MM.1S (cell line): ENCODE measurements at regions not wholly inside any gene's neighbourhood (a gene's known extent, or its start where the extent isn't known, plus 50 kb on each side); places are given as distances from the start of the nearest gene placed in this dataset.

Source experiments
- DNase-seq: peaks from one replicate; pipeline ENCODE4 v3.0.0-alpha.2; 2015
- H2AFZ ChIP-seq: fragments of 300-600 bp; sonication (generic); 2 replicates; pipeline ENCODE4 v1.6.0; 2016; ENCODE audit warnings: antibody characterized with exemption, low read length
- H3F3A ChIP-seq: fragments of 300-600 bp; sonication (generic); 2 replicates; pipeline ENCODE4 v1.6.1; 2016; ENCODE audit warnings: mild to moderate bottlenecking, antibody characterized with exemption, low read length, moderate library complexity, mixed read lengths; ENCODE audit not compliant: insufficient read depth
- H3K27ac ChIP-seq: fragments of 300-600 bp; sonication (generic); 2 replicates; pipeline ENCODE4 v1.5.1; 2016; ENCODE audit warnings: mild to moderate bottlenecking, low read length
- H3K27me3 ChIP-seq: fragments of 300-600 bp; sonication (generic); replicated peaks from 2 replicates; pipeline ENCODE4 v1.6.0; 2016; ENCODE audit warnings: low read length; ENCODE audit not compliant: insufficient read depth
- H3K36me3 ChIP-seq: fragments of 300-600 bp; sonication (generic); replicated peaks from 2 replicates; pipeline ENCODE4 v1.6.1; 2016; ENCODE audit warnings: mild to moderate bottlenecking, low read length, mixed read lengths; ENCODE audit not compliant: insufficient read depth
- H3K4me1 ChIP-seq: fragments of 300-600 bp; sonication (generic); 2 replicates; pipeline ENCODE4 v1.6.1; 2016; ENCODE audit warnings: low read length, mixed read lengths
- H3K4me2 ChIP-seq: fragments of 300-600 bp; sonication (generic); 2 replicates; pipeline ENCODE4 v1.6.0; 2016; ENCODE audit warnings: low read depth, low read length
- H3K4me3 ChIP-seq: fragments of 300-600 bp; sonication (generic); 2 replicates; pipeline ENCODE4 v1.5.1; 2016; ENCODE audit warnings: low read length, mixed read lengths
- H3K79me2 ChIP-seq: fragments of 300-600 bp; sonication (generic); 2 replicates; pipeline ENCODE4 v1.6.1; 2016; ENCODE audit warnings: mixed run types, low read length, mixed read lengths
- H3K9ac ChIP-seq: fragments of 300-600 bp; sonication (generic); 2 replicates; pipeline ENCODE4 v1.6.1; 2016; ENCODE audit warnings: low read length, mixed read lengths
- H3K9me2 ChIP-seq: fragments of 300-600 bp; sonication (generic); replicated peaks from 2 replicates; pipeline ENCODE4 v1.6.1; 2016; ENCODE audit warnings: mild to moderate bottlenecking, low read length, mixed read lengths; ENCODE audit not compliant: insufficient read depth
- H3K9me3 ChIP-seq: fragments of 300-600 bp; sonication (generic); replicated peaks from 2 replicates; pipeline ENCODE4 v1.6.1; 2016; ENCODE audit warnings: mild to moderate bottlenecking, low read length, mixed read lengths; ENCODE audit not compliant: insufficient read depth
- H4K20me1 ChIP-seq: fragments of 300-600 bp; sonication (generic); 2 replicates; pipeline ENCODE4 v1.6.1; 2016; ENCODE audit warnings: mild to moderate bottlenecking, low read length, moderate library complexity, mixed read lengths; ENCODE audit not compliant: insufficient read depth
- CTCF ChIP-seq: fragments of 300-600 bp; sonication (generic); IDR thresholded peaks from 2 replicates; pipeline ENCODE4 v1.5.1; 2016; ENCODE audit warnings: antibody characterized with exemption, low read length, mixed read lengths
- EZH2 ChIP-seq: fragments of 300-600 bp; sonication (generic); optimal IDR thresholded peaks from 2 replicates; pipeline ENCODE3; 2017; ENCODE audit warnings: low read depth, mild to moderate bottlenecking, antibody characterized with exemption, low read length, mixed read lengths
- EZH2phosphoT487 ChIP-seq: fragments of 300-600 bp; sonication (generic); IDR thresholded peaks from 2 replicates; pipeline ENCODE4 v1.6.1; 2018; ENCODE audit warnings: antibody characterized with exemption, low read length

DNA sequence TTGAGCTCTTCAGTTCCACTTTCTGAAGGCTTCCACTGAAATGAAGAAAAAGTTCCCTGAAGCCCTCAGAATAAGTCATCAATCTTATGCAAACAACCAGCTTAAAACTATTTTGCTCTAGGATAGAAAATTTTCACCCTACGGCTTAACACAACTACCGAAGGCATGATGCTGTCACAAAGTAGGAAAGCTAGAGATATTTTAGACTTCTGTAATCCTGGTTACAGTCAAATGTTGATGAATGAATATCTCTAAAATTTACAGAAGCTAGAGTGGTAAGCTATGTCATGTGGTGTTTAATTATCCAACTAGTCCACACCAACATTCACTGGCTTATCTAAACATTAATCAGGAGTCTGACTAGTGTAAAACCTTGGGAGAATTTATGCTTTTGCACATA is 197.9 kb downstream of the SUCLA2 start:
- Histone ChIP-seq H3K36me3 (no peaks in the 10 kb centered on the region), H3K27me3 (no peaks in the 10 kb centered on the region), H4K20me1 (no peaks in the 10 kb centered on the region), H2AFZ (no peak overlapping the region), H3K4me2 (no peak overlapping the region), H3K9me2 (no peaks in the 10 kb centered on the region), H3K4me1 (no peaks in the 10 kb centered on the region), H3K4me3 (no peak overlapping the region), H3K27ac (no peak overlapping the region), H3F3A (no peaks in the 10 kb centered on the region), H3K9me3 (no peaks in the 10 kb centered on the region), H3K9ac (no peak overlapping the region), H3K79me2 (no peaks in the 10 kb centered on the region)
- TF ChIP-seq CTCF (no peak), EZH2phosphoT487 (no peak), EZH2 (no peak)
- DNase-seq: no peak

DNA sequence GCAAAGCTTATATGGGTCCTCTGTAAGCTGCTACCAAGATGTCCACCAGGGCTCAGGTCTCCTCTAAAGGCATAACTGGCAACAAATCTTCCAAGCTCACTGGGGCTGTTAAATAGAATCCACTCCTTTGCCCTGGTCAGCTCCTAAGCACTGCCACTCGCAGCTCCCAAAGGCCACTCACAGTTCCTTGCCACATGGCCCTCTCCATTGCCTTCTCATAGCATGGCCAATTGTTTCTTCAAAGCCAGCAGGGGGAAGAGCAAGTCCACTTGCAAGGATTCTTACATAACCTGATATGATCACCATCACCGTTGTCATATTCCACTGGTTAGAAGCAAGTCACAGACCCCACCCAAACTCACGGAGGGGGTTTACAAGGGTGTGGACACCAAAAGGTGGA is 199.5 kb downstream of the SUCLA2 start:
- Histone ChIP-seq H3K36me3 (no peaks in the 10 kb centered on the region), H3K9me2 (no peaks in the 10 kb centered on the region), H3K27ac (no peak overlapping the region), H3K4me2 (no peak overlapping the region), H3K79me2 (no peaks in the 10 kb centered on the region), H3F3A (no peaks in the 10 kb centered on the region), H3K4me3 (no peak overlapping the region), H3K9me3 (no peaks in the 10 kb centered on the region), H2AFZ (no peak overlapping the region), H3K27me3 (no peaks in the 10 kb centered on the region), H4K20me1 (no peaks in the 10 kb centered on the region), H3K9ac (no peak overlapping the region), H3K4me1 (no peaks in the 10 kb centered on the region)
- TF ChIP-seq EZH2phosphoT487: no peak
- TF ChIP-seq EZH2: no peak
- TF ChIP-seq CTCF: no peak
- no peak for DNase-seq

GRCh38 chr13:47800593-47800992 is 200.5 kb downstream of the SUCLA2 start:
- no peaks in the 10 kb centered on the region for H4K20me1 ChIP-seq
- no peak overlapping the region for H3K4me2 ChIP-seq
- no peaks in the 10 kb centered on the region for H3K4me1 ChIP-seq
- DNase-seq: no peak
- no peak overlapping the region for H3K27ac ChIP-seq
- H3K27me3 ChIP-seq: no peaks in the 10 kb centered on the region
- H3K4me3 ChIP-seq: no peak overlapping the region
- H3K9ac ChIP-seq: no peak overlapping the region
- H3K9me2 ChIP-seq: no peaks in the 10 kb centered on the region
- no peaks in the 10 kb centered on the region for H3K36me3 ChIP-seq
- TF ChIP-seq EZH2phosphoT487 (no peak), CTCF (no peak), EZH2 (no peak)
- H3K9me3 ChIP-seq: no peaks in the 10 kb centered on the region
- no peaks in the 10 kb centered on the region for H3K79me2 ChIP-seq
- no peak overlapping the region for H2AFZ ChIP-seq
- H3F3A ChIP-seq: no peaks in the 10 kb centered on the region

DNA sequence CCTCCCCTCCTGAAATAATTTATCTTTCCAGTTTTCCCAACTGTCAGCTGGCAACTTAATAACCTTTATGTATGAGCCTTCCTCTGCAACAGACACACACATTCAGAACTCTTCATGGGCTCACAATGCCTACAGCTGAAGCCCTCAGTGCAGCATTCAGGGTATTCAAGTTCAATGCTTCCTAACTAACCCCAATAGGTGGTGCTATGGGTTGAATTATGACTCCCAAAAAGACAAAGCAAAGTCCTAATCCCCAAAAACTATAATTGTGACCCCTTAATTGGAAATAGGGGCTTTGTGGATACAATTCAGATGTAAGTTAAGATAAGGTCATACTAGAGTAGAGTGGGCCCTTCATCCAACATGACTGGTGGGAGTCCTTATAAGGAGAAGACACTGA is 202.2 kb downstream of the SUCLA2 start:
- no peak overlapping the region for H3K4me3 ChIP-seq
- DNase-seq: no peak
- TF ChIP-seq EZH2 (no peak), CTCF (no peak), EZH2phosphoT487 (no peak)
- H2AFZ ChIP-seq: no peak overlapping the region
- H3F3A ChIP-seq: no peaks in the 10 kb centered on the region
- H3K9me3 ChIP-seq: no peaks in the 10 kb centered on the region
- no peaks in the 10 kb centered on the region for H3K79me2 ChIP-seq
- no peaks in the 10 kb centered on the region for H3K36me3 ChIP-seq
- no peaks in the 10 kb centered on the region for H4K20me1 ChIP-seq
- no peak overlapping the region for H3K4me2 ChIP-seq
- H3K4me1 ChIP-seq: no peaks in the 10 kb centered on the region
- no peak overlapping the region for H3K27ac ChIP-seq
- H3K9me2 ChIP-seq: no peaks in the 10 kb centered on the region
- no peak overlapping the region for H3K9ac ChIP-seq
- H3K27me3 ChIP-seq: no peaks in the 10 kb centered on the region
